ENCODE measurements at regions not wholly inside any gene's neighbourhood (a gene's known extent, or its start where the extent isn't known, plus 50 kb on each side); places are given as distances from the start of the nearest gene placed in this dataset.

- no peak for DNase-seq (ENCODE audit: extremely low read depth, low read depth)
Measured at GRCh38 chr12:59839514-59839913, 243.7 kb downstream of the SLC16A7 start.

- DNase-seq (ENCODE audit: extremely low read depth, low read depth) = no peak
Measured at GRCh38 chr12:59843260-59843843, 247.5 kb downstream of the SLC16A7 start.

DNA sequence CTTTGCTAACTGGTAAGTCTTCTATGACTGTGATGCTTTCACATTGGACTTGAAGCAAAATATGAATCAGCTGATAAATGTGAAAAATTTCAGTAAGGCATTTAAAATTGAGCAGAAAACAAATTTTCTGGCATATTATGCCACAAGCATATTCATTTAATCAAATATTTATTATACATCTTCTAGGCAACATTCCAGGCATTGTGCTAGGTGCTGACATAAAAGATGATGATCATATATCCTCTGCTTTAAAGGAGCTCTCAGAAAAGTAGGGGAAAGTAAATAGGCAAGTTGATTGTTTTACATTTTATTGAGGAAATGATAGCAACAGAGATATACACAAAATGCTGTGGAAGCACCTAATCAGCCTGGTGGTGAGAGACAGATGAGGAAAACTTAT lies 248.9 kb downstream of the SLC16A7 start:
- DNase-seq (ENCODE audit: extremely low read depth, low read depth) = no peak

DNA sequence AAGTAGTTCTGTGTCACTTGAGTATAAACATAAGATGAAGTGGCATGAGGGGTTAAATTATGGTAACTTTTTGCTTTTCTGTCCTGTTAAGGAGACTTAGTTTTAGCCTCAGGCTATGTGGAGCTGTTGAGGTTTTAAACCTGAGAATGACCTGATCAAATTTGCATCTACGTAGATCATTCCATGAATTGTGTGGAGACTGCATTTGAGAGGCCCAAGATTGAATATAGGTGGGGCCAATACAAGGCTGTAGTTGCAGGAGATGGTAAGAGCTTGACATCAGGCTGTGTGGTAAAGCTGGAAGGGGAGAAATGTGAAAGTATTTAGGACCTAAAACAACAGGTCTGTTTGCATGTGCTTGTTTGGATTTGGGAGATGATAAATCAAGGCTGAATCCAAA lies 249.5 kb downstream of the SLC16A7 start:
- DNase-seq (ENCODE audit: extremely low read depth, low read depth) = no peak

DNA sequence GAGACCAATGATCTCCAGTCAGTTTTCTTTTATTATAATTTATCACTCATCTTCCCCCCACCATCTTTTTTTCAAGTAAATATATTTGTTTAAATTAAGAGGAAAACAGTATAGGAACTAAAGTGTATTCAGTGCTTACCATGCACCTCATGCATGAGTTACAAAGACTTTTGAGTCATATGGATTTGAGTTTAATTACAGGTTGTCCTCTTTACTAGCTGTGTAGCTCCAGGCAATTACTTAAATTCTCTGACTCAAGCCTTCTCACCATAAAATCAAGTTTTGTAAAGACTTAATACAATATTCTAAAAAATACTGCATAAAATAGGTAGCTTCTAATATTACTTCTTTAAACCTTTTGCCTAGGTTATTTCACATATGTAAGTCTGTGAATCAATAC lies 251.3 kb downstream of the SLC16A7 start:
- DNase-seq (ENCODE audit: extremely low read depth, low read depth) = no peak

DNA sequence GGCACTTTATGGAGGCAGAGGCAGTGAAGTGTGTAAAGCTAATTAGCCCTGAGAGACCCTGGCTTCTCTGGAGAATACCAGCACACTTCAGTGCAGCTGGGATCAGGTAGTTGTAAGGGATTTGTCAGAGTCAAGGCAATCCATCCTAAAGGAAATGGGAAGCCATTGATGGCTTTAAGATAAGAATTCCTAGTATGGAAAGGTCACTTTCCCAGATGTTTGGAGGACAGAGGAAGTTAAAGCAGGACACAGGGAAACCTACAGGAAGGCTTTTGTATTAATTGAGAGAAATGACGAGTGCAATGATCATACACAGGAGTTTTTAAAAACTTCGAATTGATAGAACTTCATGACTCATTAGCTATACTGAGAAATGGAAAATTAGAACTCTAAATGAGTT lies 254.4 kb downstream of the SLC16A7 start:
- DNase-seq (ENCODE audit: extremely low read depth, low read depth) = no peak

DNA sequence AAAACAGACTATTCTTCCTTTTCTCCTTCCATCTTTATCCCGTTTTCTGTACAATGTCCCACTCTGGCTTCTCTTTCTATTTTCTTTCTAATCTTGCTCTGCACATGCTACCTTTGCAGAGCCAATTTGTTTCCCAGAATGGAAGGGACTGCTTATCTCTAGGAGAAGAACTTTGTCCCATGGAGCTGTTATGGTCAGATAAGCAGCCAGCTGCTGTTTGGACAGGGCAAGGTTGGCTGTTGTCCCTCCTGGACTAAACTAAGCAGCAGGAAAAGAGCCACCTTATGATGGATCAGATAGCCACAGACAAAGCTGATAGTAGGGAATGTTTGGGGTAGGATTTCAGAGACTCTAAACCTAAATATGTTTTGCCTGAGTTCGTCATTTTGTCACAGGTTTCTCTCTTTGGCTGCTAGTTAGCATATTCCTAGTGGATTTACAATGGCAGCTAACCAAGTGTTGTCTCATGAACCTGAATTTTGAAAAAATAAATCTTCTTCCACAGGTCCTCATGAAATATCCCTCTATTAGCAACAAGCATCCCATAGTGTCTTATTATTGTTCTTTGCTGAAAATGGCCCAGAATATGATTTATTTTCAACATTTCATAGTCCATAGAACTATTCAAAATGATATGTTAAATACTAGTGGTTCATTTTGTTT lies 262.8 kb downstream of the SLC16A7 start:
- DNase-seq (ENCODE audit: extremely low read depth, low read depth) = no peak

DNA sequence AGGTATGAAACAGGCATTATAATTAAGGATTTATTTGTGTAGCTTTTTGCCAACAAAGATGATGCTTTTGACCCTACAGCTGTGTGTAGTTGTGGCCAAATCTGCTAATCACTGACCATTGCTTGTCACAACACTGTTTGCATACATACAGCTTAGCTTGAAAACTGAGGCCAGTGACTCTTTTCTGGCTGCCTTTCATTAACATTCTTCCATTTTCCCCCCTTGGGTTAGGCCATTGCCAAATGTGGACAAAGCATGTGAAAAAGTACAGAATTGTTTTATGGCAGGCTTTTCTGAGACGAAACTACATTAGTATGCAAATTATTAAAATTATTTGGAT lies 263.3 kb downstream of the SLC16A7 start:
- DNase-seq (ENCODE audit: extremely low read depth, low read depth) = no peak

GRCh38 chr12:59861635-59862034 lies 265.8 kb downstream of the SLC16A7 start:
- no peak for DNase-seq (ENCODE audit: extremely low read depth, low read depth)

GRCh38 chr12:59867055-59867454 lies 271.2 kb downstream of the SLC16A7 start:
- DNase-seq (ENCODE audit: extremely low read depth, low read depth) = no peak

- DNase-seq (ENCODE audit: extremely low read depth, low read depth) = no peak
Measured at GRCh38 chr12:59867689-59868088, 271.9 kb downstream of the SLC16A7 start.

- DNase-seq (ENCODE audit: extremely low read depth, low read depth) = no peak
Measured at GRCh38 chr12:59871779-59872178, 275.9 kb downstream of the SLC16A7 start.

DNA sequence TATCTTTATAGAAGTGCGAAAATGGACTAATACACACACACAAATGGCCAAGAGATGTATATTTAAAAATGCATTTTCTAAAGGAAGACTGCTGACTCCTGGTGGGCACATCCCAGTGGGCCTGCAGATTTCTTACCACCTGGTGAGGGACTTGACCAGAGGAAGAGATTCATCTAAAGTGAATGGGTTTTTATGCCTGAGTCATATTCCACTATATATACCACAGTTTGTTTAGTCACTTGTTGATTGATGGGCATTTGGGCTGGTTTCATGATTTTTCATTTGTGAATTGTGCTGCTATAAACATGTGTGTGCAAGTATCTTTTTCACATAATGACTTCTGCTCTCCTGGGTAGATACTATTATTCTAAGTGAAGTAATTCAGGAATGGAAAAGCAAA lies 277.3 kb downstream of the SLC16A7 start:
- no peak for DNase-seq (ENCODE audit: extremely low read depth, low read depth)

- DNase-seq (ENCODE audit: extremely low read depth, low read depth) = no peak
Measured at GRCh38 chr12:59874781-59875180, 279.0 kb downstream of the SLC16A7 start.

DNA sequence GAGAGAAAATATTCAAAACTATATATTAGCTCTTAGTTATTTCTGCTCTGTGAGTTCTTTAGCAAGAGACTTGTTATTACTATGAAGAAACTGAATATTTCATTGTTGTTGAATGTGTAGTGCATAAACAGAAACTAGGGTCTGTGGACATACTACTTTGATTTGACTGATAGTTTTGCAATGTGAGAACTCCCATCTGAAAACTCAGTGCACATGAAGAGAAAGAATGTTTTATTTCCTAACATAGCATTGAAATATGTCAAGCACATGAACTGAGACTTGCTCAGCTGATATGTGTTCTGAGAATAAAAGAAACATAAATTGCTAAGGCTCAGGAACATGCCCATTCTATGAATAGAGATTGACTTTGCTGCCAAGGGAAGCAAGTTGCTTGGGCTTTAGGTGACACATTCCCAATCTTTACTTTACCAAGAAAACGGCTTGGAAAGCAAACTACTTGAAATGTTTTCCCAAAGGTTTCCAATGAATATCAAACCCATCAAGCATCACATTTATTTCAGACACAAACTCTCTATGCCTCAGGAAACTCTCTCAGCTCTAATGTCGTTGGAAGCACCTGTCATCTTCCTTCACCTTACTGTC lies 290.4 kb downstream of the SLC16A7 start:
- no peak for DNase-seq (ENCODE audit: extremely low read depth, low read depth)

GRCh38 chr12:59887178-59887577 lies 291.3 kb downstream of the SLC16A7 start:
- DNase-seq (ENCODE audit: extremely low read depth, low read depth) = no peak

DNA sequence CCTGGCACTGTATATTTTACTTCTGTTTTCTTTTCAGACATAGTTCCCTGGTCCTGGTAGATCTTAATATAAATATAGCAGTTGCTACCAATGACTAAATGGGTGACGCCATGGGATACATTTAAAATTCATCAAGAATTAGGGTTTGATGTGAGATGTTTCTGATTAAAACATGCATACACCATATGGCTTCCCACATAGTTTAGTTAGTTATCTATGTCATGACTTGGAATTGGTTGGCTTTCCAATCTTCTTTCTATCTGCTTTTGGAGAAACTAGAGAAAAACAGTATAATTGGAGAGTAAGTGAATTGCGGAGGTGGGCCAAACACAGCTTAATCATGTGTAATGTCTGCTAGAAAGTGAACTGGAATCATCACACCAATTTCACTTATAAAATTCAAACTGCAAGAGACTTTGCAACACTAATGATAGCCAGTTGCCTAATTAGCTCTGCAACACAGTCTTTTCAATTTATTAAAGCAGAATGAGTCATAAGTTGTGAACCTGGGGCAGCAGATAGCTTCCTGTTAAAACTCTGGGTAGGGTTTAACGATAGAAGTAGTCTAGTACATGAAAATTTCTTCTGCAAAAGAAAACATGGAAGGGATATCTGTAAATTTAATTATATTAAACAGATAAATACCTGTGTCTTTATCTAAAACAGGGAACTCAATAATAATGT lies 295.2 kb downstream of the SLC16A7 start:
- no peak for DNase-seq (ENCODE audit: extremely low read depth, low read depth)

- DNase-seq (ENCODE audit: extremely low read depth, low read depth) = no peak
Measured at GRCh38 chr12:59895166-59895775, 299.4 kb downstream of the SLC16A7 start.

GRCh38 chr12:59904874-59905521 lies 309.2 kb downstream of the SLC16A7 start:
- no peak for DNase-seq (ENCODE audit: extremely low read depth, low read depth)

- DNase-seq (ENCODE audit: extremely low read depth, low read depth) = no peak
Measured at GRCh38 chr12:59911516-59911915, 315.7 kb downstream of the SLC16A7 start.

DNA sequence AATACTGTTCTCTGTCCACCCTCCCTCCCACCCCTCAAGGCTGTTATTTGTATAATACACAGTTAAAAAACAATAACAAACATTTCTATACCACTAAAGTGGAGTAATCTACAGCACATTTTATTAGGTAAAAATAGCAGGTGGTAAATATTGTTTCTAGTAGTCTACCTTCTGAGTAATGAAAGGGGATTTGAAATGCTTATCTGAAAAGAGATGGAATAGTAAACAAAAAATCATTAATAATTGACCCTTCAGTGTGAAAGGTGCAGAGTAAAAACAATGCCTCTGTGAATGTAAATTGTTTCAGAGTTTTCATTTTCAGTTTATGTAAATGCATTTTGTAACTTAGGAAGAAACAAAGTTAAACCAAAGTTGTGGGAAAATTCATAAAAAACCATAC lies 321.2 kb downstream of the SLC16A7 start:
- no peak for DNase-seq (ENCODE audit: extremely low read depth, low read depth)
